B cell (primary cell): ENCODE measurements at regions not wholly inside any gene's neighbourhood (a gene's known extent, or its start where the extent isn't known, plus 50 kb on each side); places are given as distances from the start of the nearest gene placed in this dataset.

ENCODE experiments used
- ATAC-seq: fragments of 200-7000 bp; cut with Tn5 transposase; one replicate; pipeline ENCODE4 v1.10.0; 2021; ENCODE audit warnings: low read depth, mild to moderate bottlenecking, moderate number of reproducible peaks, moderate library complexity
- CTCF ChIA-PET: fragments of 350-600 bp; sonication (Branson Sonifier 250); formaldehyde crosslinking; loops from one replicate; lab custom pipeline; 2021; ENCODE audit warnings: antibody characterized with exemption, inconsistent platforms; lab: Charles Lee
- POLR2A ChIA-PET: fragments of 350-600 bp; sonication (Branson Sonifier 250); formaldehyde crosslinking; loops from one replicate; lab custom pipeline; 2021; ENCODE audit warnings: antibody characterized with exemption; lab: Charles Lee
- DNase-seq: peaks from one replicate; pipeline ENCODE4 v3.0.0; 2013
- H2AFZ ChIP-seq: 2 replicates; pipeline ENCODE4 v1.6.1; 2012; ENCODE audit warnings: mild to moderate bottlenecking, low read depth, low read length; ENCODE audit not compliant: insufficient read depth, poor library complexity, severe bottlenecking
- H3K27ac ChIP-seq, 2 donors: 1 replicate in 1 of 2; 2 replicates in 1 of 2; pipeline ENCODE4 v1.5.1; 2012 to 2013; ENCODE audit warnings: low read length in 2 of 2, mild to moderate bottlenecking in 2 of 2, moderate library complexity in 1 of 2
- H3K27me3 ChIP-seq, 4 experiments: fragments of 200-600 bp in 1 of 4; sonication (generic) in 1 of 4; replicated peaks in 1 of 4; 1 replicate in 2 of 4; 2 replicates in 2 of 4; pipeline versions ENCODE4 v1.6.1 to v1.7.0; 2013 to 2016; ENCODE audit warnings: low read length in 3 of 4, mild to moderate bottlenecking in 2 of 4, mixed read lengths in 1 of 4, moderate library complexity in 1 of 4; ENCODE audit not compliant: insufficient read depth in 4 of 4, control insufficient read depth in 3 of 4; ENCODE audit errors: control extremely low read depth in 1 of 4
- H3K36me3 ChIP-seq, 2 experiments: replicated peaks in 1 of 2; 1 replicate in 1 of 2; 2 replicates in 1 of 2; pipeline versions ENCODE4 v1.6.1 to v1.7.1; 2013; ENCODE audit warnings: low read length in 1 of 2; ENCODE audit not compliant: insufficient read depth in 2 of 2, control insufficient read depth in 1 of 2; ENCODE audit errors: control extremely low read depth in 1 of 2, extremely low read depth in 1 of 2
- H3K4me1 ChIP-seq, 2 donors: fragments of 200-600 bp in 1 of 2; sonication (generic) in 1 of 2; 1 replicate in 1 of 2; 2 replicates in 1 of 2; pipeline versions ENCODE4 v1.5.1 to v1.6.1; 2013 to 2017; ENCODE audit warnings: low read length in 2 of 2; ENCODE audit not compliant: control insufficient read depth in 2 of 2, insufficient read depth in 2 of 2
- H3K4me2 ChIP-seq: replicated peaks from 2 replicates; pipeline ENCODE3; 2012; ENCODE audit warnings: mild to moderate bottlenecking, low read depth, low read length; ENCODE audit not compliant: poor library complexity, severe bottlenecking
- H3K4me3 ChIP-seq, 5 experiments: fragments of 200-600 bp in 1 of 5; sonication (generic) in 1 of 5; 1 replicate in 3 of 5; 2 replicates in 2 of 5; pipeline versions ENCODE4 v1.5.1 to v1.7.0; 2011 to 2016; ENCODE audit warnings: low read length in 4 of 5, mild to moderate bottlenecking in 4 of 5, low read depth in 2 of 5, control low read depth in 1 of 5, moderate library complexity in 1 of 5; ENCODE audit not compliant: insufficient read depth in 1 of 5; ENCODE audit errors: control extremely low read depth in 1 of 5, extremely low read depth in 1 of 5
- H3K79me2 ChIP-seq: fragments of 200-600 bp; sonication (generic); one replicate; pipeline ENCODE4 v1.6.0; 2016; ENCODE audit warnings: low read length; ENCODE audit not compliant: control insufficient read depth, insufficient read depth
- H3K9ac ChIP-seq: fragments of 200-600 bp; sonication (generic); 2 replicates; pipeline ENCODE4 v1.6.1; 2017; ENCODE audit warnings: mild to moderate bottlenecking, low read length, moderate library complexity
- H3K9me3 ChIP-seq, 3 donors: one replicate each; pipeline versions ENCODE4 v1.6.1 to v1.7.1; 2013; ENCODE audit warnings: low read length in 2 of 3; ENCODE audit not compliant: control insufficient read depth in 2 of 3, insufficient read depth in 1 of 3; ENCODE audit errors: control extremely low read depth in 1 of 3
- H4K20me1 ChIP-seq: 2 replicates; pipeline ENCODE4 v1.6.0; 2012; ENCODE audit warnings: mild to moderate bottlenecking, low read length; ENCODE audit not compliant: insufficient read depth, control insufficient read depth, poor library complexity, severe bottlenecking
- H3K27ac Mint-ChIP-seq: one replicate; pipeline ENCODE4 v1.8.0; 2021; ENCODE audit warnings: mixed read lengths
- H3K27me3 Mint-ChIP-seq: one replicate; pipeline ENCODE4 v1.8.0; 2021; ENCODE audit warnings: mixed read lengths
- H3K4me1 Mint-ChIP-seq: one replicate; pipeline ENCODE4 v1.8.0; 2021; ENCODE audit warnings: mixed read lengths
- H3K4me3 Mint-ChIP-seq: one replicate; pipeline ENCODE4 v1.8.0; 2021; ENCODE audit warnings: mixed read lengths
- H3K9me3 Mint-ChIP-seq: one replicate; pipeline ENCODE4 v1.8.0; 2022; ENCODE audit warnings: mixed read lengths; ENCODE audit not compliant: insufficient read depth
- CTCF ChIP-seq: fragments of 200-600 bp; IDR thresholded peaks from one replicate; pipeline ENCODE4 v1.8.0; 2022; ENCODE audit warnings: antibody characterized with exemption, mild to moderate bottlenecking
- EZH2 ChIP-seq: IDR thresholded peaks from 2 replicates; pipeline ENCODE4 v1.6.1; 2012; ENCODE audit warnings: borderline replicate concordance, low read depth, mild to moderate bottlenecking, moderate library complexity, low read length; ENCODE audit not compliant: insufficient read depth, poor library complexity, severe bottlenecking
- WGBS: methylation state at CpG from one replicate; pipeline ENCODE4 v1.1.5; 2013; ENCODE audit warnings: missing lambda C conversion rate; ENCODE audit not compliant: insufficient coverage; 5-methylcytosine and 5-hydroxymethylcytosine counted together
- intact Hi-C: fragments of 100-400 bp; cut with micrococcal nuclease; formaldehyde crosslinking; loops from one replicate; pipeline ENCODE4 v1.10.0; 2022

GRCh38 chr3:26198609-26199008, 408.7 kb downstream of the OXSM start:
- Mint-ChIP-seq H3K4me1 (no peaks in the 10 kb centered on the region), H3K27me3 (no peaks in the 10 kb centered on the region), H3K4me3 (no peak overlapping the region), H3K27ac (no peak overlapping the region), H3K9me3 (no peaks in the 10 kb centered on the region)
- intact Hi-C loops, result no loop called here
- no peak for TF ChIP-seq EZH2
- no peak for TF ChIP-seq CTCF
- WGBS, result no CpG with 5 or more reads among the region's 2 CpGs
- H3K27me3 ChIP-seq, result no peaks in the 10 kb centered on the region
- no peak overlapping the region for H3K27ac ChIP-seq
- no peak for ATAC-seq
- no peak overlapping the region for H3K4me3 ChIP-seq
- H3K9ac ChIP-seq, result no peak overlapping the region
- ChIA-PET CTCF (no interaction called here), POLR2A (no interaction called here)
- peaks cover 0 to 5% (median 0%) of the 10 kb centered on the region in 3 donors for H3K9me3 ChIP-seq
- no peaks in the 10 kb centered on the region for H4K20me1 ChIP-seq
- no peak overlapping the region for H3K4me2 ChIP-seq
- no peaks in the 10 kb centered on the region for H3K79me2 ChIP-seq
- H3K36me3 ChIP-seq, result no peaks in the 10 kb centered on the region
- H2AFZ ChIP-seq, result no peak overlapping the region
- DNase-seq, result no peak
- no peaks in the 10 kb centered on the region for H3K4me1 ChIP-seq

- Histone ChIP-seq H3K4me1 (no peaks in the 10 kb centered on the region), H3K36me3 (no peaks in the 10 kb centered on the region), H3K27ac (no peak overlapping the region), H3K27me3 (no peaks in the 10 kb centered on the region), H2AFZ (no peak overlapping the region), H4K20me1 (no peaks in the 10 kb centered on the region), H3K9me3 (no peaks in the 10 kb centered on the region), H3K4me3 (no peak overlapping the region), H3K79me2 (no peaks in the 10 kb centered on the region), H3K4me2 (no peak overlapping the region), H3K9ac (no peak overlapping the region)
- no peak for DNase-seq
- no peak for ATAC-seq
- no peaks in the 10 kb centered on the region for H3K4me1 Mint-ChIP-seq
- intact Hi-C loops, result no loop called here
- H3K9me3 Mint-ChIP-seq, result no peaks in the 10 kb centered on the region
- ChIA-PET POLR2A (no interaction called here), CTCF (no interaction called here)
- TF ChIP-seq EZH2 (no peak), CTCF (no peak)
- WGBS, result 71% methylated on average over 3 of the region's 3 CpGs
- H3K27me3 Mint-ChIP-seq, result no peaks in the 10 kb centered on the region
- no peak overlapping the region for H3K27ac Mint-ChIP-seq
- no peak overlapping the region for H3K4me3 Mint-ChIP-seq
Observed at GRCh38 chr3:26202169-26202568, 412.3 kb downstream of the OXSM start.
